T-helper 1 cell treated with Interleukin-12 subunit alpha and Interleukin-12 subunit beta and Interleukin-4 antibody, amounts not matched to agents 30 μg/mL and 1 μg/mL, for 36 hours (primary cell): ENCODE measurements at regions not wholly inside any gene's neighbourhood (a gene's known extent, or its start where the extent isn't known, plus 50 kb on each side); places are given as distances from the start of the nearest gene placed in this dataset.
"Not testable (repeated sequence)": the region's sequence is repeated elsewhere in the genome, so short reads cannot be mapped to it uniquely, and the experiment has no call there.

Experiments
- H3K27ac Mint-ChIP-seq: one replicate; pipeline ENCODE4 v1.8.0; 2021; ENCODE audit warnings: mild to moderate bottlenecking, mixed read lengths
- H3K27me3 Mint-ChIP-seq: one replicate; pipeline ENCODE4 v1.8.0; 2021; ENCODE audit warnings: low read depth, mixed read lengths
- H3K36me3 Mint-ChIP-seq: one replicate; pipeline ENCODE4 v1.8.0; 2021; ENCODE audit warnings: low read depth, mixed read lengths
- H3K4me1 Mint-ChIP-seq: one replicate; pipeline ENCODE4 v1.8.0; 2021; ENCODE audit warnings: low read depth, mixed read lengths
- H3K4me3 Mint-ChIP-seq: one replicate; pipeline ENCODE4 v1.8.0; 2021; ENCODE audit warnings: mild to moderate bottlenecking, moderate library complexity, mixed read lengths
- H3K9me3 Mint-ChIP-seq: one replicate; pipeline ENCODE4 v1.8.0; 2021; ENCODE audit warnings: mixed read lengths

DNA sequence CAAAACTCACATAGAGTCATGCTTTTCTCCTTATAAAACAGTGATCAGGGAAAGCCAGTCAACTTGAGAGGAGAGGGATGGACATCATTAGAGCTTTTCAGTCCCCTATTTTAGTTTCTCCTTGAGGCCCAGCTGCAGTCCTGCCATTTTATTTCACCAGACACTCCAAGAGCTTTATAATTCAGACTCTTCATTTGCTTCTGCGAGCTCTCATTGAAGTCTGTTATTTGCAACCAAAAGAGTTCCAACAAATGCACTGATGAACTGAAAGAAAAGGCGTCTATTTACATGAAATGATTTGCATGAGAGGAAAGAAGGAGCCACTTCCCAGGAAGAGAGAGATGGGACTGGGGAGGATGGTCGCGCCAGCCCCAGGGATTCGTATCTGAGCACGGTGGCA, 86.8 kb downstream of the NDUFA12 start:
- H3K27me3 Mint-ChIP-seq: peaks cover 3% of the 10 kb centered on the region
- no peaks in the 10 kb centered on the region for H3K9me3 Mint-ChIP-seq
- no peak overlapping the region for H3K27ac Mint-ChIP-seq
- no peak overlapping the region for H3K4me3 Mint-ChIP-seq
- no peaks in the 10 kb centered on the region for H3K4me1 Mint-ChIP-seq
- no peaks in the 10 kb centered on the region for H3K36me3 Mint-ChIP-seq

- Mint-ChIP-seq H3K27ac (no peak overlapping the region), H3K4me3 (no peak overlapping the region), H3K9me3 (peaks cover 3% of the 10 kb centered on the region), H3K27me3 (no peaks in the 10 kb centered on the region), H3K4me1 (no peaks in the 10 kb centered on the region), H3K36me3 (no peaks in the 10 kb centered on the region)
Observed at GRCh38 chr12:94909663-94910062, 93.8 kb downstream of the NDUFA12 start.

DNA sequence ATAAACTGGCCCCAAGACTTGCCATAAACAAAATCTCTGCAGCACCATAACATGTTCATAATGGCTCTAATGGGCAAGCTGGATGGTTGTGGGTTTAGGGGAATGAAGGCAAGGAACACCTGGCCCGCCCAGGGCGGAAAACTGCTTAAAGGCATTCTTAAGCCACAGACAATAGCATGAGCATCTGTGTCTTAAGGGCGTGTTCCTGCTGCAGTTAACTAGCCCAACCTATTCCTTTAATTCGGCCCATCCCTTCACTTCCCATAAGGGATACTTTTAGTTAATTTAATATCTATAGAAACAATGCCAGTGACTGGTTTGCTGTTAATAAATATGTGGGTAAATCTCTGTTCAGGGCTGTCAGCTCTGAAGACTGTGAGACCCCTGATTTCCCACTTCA, 97.7 kb downstream of the NDUFA12 start:
- not testable (repeated sequence) for H3K27me3 Mint-ChIP-seq, H3K4me3 Mint-ChIP-seq, H3K27ac Mint-ChIP-seq, H3K9me3 Mint-ChIP-seq, H3K4me1 Mint-ChIP-seq, H3K36me3 Mint-ChIP-seq

GRCh38 chr12:94900496-94900895, 103.0 kb downstream of the NDUFA12 start:
- Mint-ChIP-seq H3K36me3 (no peaks in the 10 kb centered on the region), H3K27ac (no peak overlapping the region), H3K9me3 (no peaks in the 10 kb centered on the region), H3K4me1 (no peaks in the 10 kb centered on the region), H3K4me3 (no peak overlapping the region), H3K27me3 (peaks cover 11% of the 10 kb centered on the region)

DNA sequence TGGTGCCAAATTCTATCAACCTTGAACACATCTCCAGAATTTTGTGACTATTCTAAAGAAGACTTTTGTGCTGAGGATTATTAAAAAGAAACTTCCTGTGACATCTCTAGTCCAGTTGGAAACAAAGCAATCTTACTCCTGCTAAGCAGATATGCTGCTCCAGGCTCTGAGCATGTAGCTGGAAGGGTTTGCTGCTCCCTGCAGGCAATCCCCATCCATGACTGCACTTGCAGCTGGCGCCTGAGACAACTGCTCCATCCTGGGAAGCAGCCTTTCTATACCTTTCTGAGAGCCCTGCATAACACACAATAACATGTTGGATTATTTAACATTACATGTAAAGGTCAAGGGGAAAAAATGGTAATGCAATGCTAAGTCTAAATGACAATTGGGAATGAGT, 105.1 kb downstream of the NDUFA12 start:
- Mint-ChIP-seq H3K4me3 (no peak overlapping the region), H3K36me3 (no peaks in the 10 kb centered on the region), H3K27ac (no peak overlapping the region), H3K27me3 (peaks cover 16% of the 10 kb centered on the region), H3K4me1 (no peaks in the 10 kb centered on the region), H3K9me3 (no peaks in the 10 kb centered on the region)

DNA sequence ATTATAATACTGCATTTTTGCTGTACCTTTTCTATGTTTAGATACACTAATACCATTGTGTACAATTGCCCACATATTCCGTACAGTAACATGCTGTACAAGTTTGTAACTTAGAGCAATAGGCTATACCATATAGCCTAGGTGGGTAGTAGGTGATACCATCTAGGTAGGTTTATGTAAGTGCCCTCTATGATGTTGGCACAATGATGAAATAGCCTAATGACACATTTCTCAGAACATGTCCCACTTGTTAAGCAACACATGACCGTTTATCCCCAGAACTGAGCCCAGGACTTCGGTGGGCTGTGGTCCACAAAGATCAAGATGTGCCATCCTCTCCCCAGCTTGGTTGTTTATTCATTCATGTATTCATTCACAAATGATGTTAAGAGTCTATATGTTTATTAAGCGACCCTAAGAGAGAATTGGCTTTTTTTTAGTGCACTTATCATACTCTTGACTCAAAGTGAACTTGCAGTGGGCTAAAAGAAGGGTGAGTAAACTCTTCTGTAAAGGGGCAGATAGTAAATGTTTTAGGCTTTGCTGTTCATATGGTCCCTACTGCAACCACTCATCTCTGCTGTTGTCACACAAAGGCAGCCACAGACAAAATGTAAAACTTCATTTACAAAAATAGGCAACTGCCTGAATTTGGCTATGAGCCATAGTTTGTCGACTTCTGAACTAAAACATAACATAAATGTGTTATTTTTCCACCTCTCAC, 110.8 kb downstream of the NDUFA12 start:
- no peaks in the 10 kb centered on the region for H3K4me1 Mint-ChIP-seq
- H3K36me3 Mint-ChIP-seq: no peaks in the 10 kb centered on the region
- no peak overlapping the region for H3K4me3 Mint-ChIP-seq
- H3K27me3 Mint-ChIP-seq: peaks cover 12% of the 10 kb centered on the region
- H3K27ac Mint-ChIP-seq: no peak overlapping the region
- H3K9me3 Mint-ChIP-seq: no peaks in the 10 kb centered on the region

GRCh38 chr12:94889445-94890210, 113.9 kb downstream of the NDUFA12 start:
- peaks cover 23% of the 10 kb centered on the region for H3K27me3 Mint-ChIP-seq
- H3K27ac Mint-ChIP-seq: no peak overlapping the region
- H3K36me3 Mint-ChIP-seq: no peaks in the 10 kb centered on the region
- H3K4me3 Mint-ChIP-seq: no peak overlapping the region
- H3K9me3 Mint-ChIP-seq: no peaks in the 10 kb centered on the region
- H3K4me1 Mint-ChIP-seq: no peaks in the 10 kb centered on the region

GRCh38 chr12:94879542-94879941, 124.0 kb downstream of the NDUFA12 start:
- Mint-ChIP-seq H3K36me3 (no peaks in the 10 kb centered on the region), H3K4me3 (no peak overlapping the region), H3K4me1 (no peaks in the 10 kb centered on the region), H3K27me3 (peaks cover 40% of the 10 kb centered on the region), H3K27ac (no peak overlapping the region), H3K9me3 (peaks cover 3% of the 10 kb centered on the region)

- Mint-ChIP-seq H3K36me3 (no peaks in the 10 kb centered on the region), H3K27ac (no peak overlapping the region), H3K4me1 (peaks cover 1% of the 10 kb centered on the region), H3K9me3 (peaks cover 3% of the 10 kb centered on the region), H3K4me3 (no peak overlapping the region), H3K27me3 (peaks cover 54% of the 10 kb centered on the region)
Observed at GRCh38 chr12:94875525-94875924, 128.0 kb downstream of the NDUFA12 start.

DNA sequence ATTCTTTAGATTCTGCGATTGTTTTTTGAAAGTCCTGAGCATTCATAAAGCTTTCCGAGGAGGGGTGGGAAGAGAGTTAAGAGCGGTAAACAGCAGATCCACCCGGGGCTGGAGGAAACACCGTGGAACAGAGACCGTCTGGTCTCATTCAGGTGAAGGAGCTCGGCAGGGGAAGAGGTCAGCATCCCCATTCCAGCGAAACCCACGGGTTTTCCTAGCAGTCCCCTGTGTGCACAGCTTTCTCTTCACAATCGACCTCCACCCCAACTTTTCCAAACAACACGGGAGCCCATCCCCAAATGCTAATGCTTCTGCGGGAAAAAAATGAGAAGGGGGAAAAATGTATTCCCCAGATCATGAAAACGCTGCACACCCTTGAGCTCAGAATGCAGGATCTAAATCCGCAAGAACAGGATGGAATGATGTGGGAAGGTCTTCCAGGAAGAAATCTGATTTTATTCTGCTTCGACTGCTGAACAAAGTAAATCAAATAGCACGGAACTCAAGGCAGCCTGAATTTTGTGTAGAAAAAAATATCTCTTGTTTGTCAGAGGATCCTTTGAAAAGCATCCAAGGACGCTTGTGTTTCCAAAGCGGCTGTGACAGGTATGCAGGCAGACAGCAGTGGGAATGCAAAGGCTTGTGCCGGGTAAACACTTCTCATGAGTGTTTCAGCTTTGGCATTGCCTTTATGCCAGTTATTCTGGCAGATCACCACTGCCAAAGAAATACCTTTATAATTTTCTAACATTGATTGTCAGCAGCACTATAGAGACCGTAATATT, 128.8 kb downstream of the NDUFA12 start:
- H3K9me3 Mint-ChIP-seq: peaks cover 3% of the 10 kb centered on the region
- peaks cover 62% of the 10 kb centered on the region for H3K27me3 Mint-ChIP-seq

GRCh38 chr12:94873734-94874517, 129.6 kb downstream of the NDUFA12 start:
- peaks cover 62% of the 10 kb centered on the region for H3K27me3 Mint-ChIP-seq

More for the DNA sequence above, 128.8 kb downstream of the NDUFA12 start:
- peaks cover 1% of the 10 kb centered on the region for H3K4me1 Mint-ChIP-seq
- no peak overlapping the region for H3K4me3 Mint-ChIP-seq
- H3K36me3 Mint-ChIP-seq: no peaks in the 10 kb centered on the region
- no peak overlapping the region for H3K27ac Mint-ChIP-seq

GRCh38 chr12:94872971-94873733, 130.3 kb downstream of the NDUFA12 start:
- peaks cover 62% of the 10 kb centered on the region for H3K27me3 Mint-ChIP-seq
- no peaks in the 10 kb centered on the region for H3K9me3 Mint-ChIP-seq
- H3K4me1 Mint-ChIP-seq: peaks cover 1% of the 10 kb centered on the region
- no peak overlapping the region for H3K27ac Mint-ChIP-seq
- no peak overlapping the region for H3K4me3 Mint-ChIP-seq
- H3K36me3 Mint-ChIP-seq: no peaks in the 10 kb centered on the region

More at GRCh38 chr12:94873734-94874517, 129.6 kb downstream of the NDUFA12 start:
- H3K36me3 Mint-ChIP-seq: no peaks in the 10 kb centered on the region
- no peak overlapping the region for H3K4me3 Mint-ChIP-seq
- no peak overlapping the region for H3K27ac Mint-ChIP-seq
- no peaks in the 10 kb centered on the region for H3K9me3 Mint-ChIP-seq
- H3K4me1 Mint-ChIP-seq: peaks cover 1% of the 10 kb centered on the region

GRCh38 chr12:94872671-94872970, 130.9 kb downstream of the NDUFA12 start:
- Mint-ChIP-seq H3K27me3 (peaks cover 62% of the 10 kb centered on the region), H3K36me3 (no peaks in the 10 kb centered on the region), H3K4me3 (no peak overlapping the region), H3K27ac (no peak overlapping the region), H3K9me3 (no peaks in the 10 kb centered on the region), H3K4me1 (peaks cover 1% of the 10 kb centered on the region)
